Loucy (cell line): ENCODE measurements at regions not wholly inside any gene's neighbourhood (a gene's known extent, or its start where the extent isn't known, plus 50 kb on each side); places are given as distances from the start of the nearest gene placed in this dataset.

Experiments
- CTCF ChIP-seq: fragments of 200-600 bp; sonication (generic); conservative IDR thresholded peaks from 2 replicates; pipeline ENCODE4 v1.5.1; 2014; ENCODE audit warnings: mild to moderate bottlenecking, antibody characterized with exemption, low read length
- EZH2phosphoT487 ChIP-seq: fragments of 200-600 bp; IDR thresholded peaks from 2 replicates; pipeline ENCODE4 v1.6.1; 2018; ENCODE audit warnings: antibody characterized with exemption, mild to moderate bottlenecking, moderate library complexity, borderline replicate concordance

GRCh38 chr6:103140308-103141027, 1719.3 kb downstream of the HACE1 start:
- TF ChIP-seq CTCF (no peak), EZH2phosphoT487 (no peak)
